HL-60/S4 (cell line): ENCODE measurements at regions not wholly inside any gene's neighbourhood (a gene's known extent, or its start where the extent isn't known, plus 50 kb on each side); places are given as distances from the start of the nearest gene placed in this dataset.
"Not testable (repeated sequence)": the region's sequence is repeated elsewhere in the genome, so short reads cannot be mapped to it uniquely, and the experiment has no call there.

ENCODE experiments used
- in situ Hi-C: fragments of 300-500 bp; cut with MboI; formaldehyde crosslinking; loops from 2 replicates; pipeline ENCODE4 v1.14.3; 2022; ENCODE audit warnings: low sequenced_read_pairs

GRCh38 chr16:75836347-75837010 is 110.2 kb upstream of the CPHXL start:
- in situ Hi-C loops = no loop called here

GRCh38 chr16:75837264-75837663 is 111.0 kb upstream of the CPHXL start:
- in situ Hi-C loops = no loop called here

- in situ Hi-C loops = no loop called here
These were observed 111.4 kb upstream of the CPHXL start for GRCh38 chr16:75837681-75838080.

GRCh38 chr16:75841517-75841916 is 115.2 kb upstream of the CPHXL start:
- in situ Hi-C loops = no loop called here

GRCh38 chr16:75847172-75847571 is 120.9 kb upstream of the CPHXL start:
- in situ Hi-C loops = no loop called here

- in situ Hi-C loops = no loop called here
These were observed 127.9 kb upstream of the CPHXL start for GRCh38 chr16:75854152-75854551.

- in situ Hi-C loops = no loop called here
These were observed 134.2 kb upstream of the CPHXL start for GRCh38 chr16:75860326-75861053.

- in situ Hi-C loops = no loop called here
These were observed 135.2 kb upstream of the CPHXL start for GRCh38 chr16:75861311-75862097.

GRCh38 chr16:75862098-75862386 is 135.8 kb upstream of the CPHXL start:
- in situ Hi-C loops = no loop called here

GRCh38 chr16:75864243-75864642 is 138.0 kb upstream of the CPHXL start:
- in situ Hi-C loops = no loop called here

GRCh38 chr16:75865736-75866135 is 139.4 kb upstream of the CPHXL start:
- in situ Hi-C loops = no loop called here

- in situ Hi-C loops = no loop called here
These were observed 142.6 kb upstream of the CPHXL start for GRCh38 chr16:75868636-75869632.

GRCh38 chr16:75881280-75881679 is 155.0 kb upstream of the CPHXL start:
- in situ Hi-C loops = not testable (repeated sequence)

GRCh38 chr16:75899163-75899562 is 172.9 kb upstream of the CPHXL start:
- in situ Hi-C loops = no loop called here

GRCh38 chr16:75908331-75909117 is 182.2 kb upstream of the CPHXL start:
- in situ Hi-C loops = no loop called here

- in situ Hi-C loops = no loop called here
These were observed 183.5 kb upstream of the CPHXL start for GRCh38 chr16:75909746-75910145.

- in situ Hi-C loops = no loop called here
These were observed 185.6 kb upstream of the CPHXL start for GRCh38 chr16:75911896-75912295.

GRCh38 chr16:75913958-75914357 is 187.7 kb upstream of the CPHXL start:
- in situ Hi-C loops = no loop called here

- in situ Hi-C loops = no loop called here
These were observed 190.2 kb upstream of the CPHXL start for GRCh38 chr16:75916451-75916850.

GRCh38 chr16:75918109-75918508 is 191.8 kb upstream of the CPHXL start:
- in situ Hi-C loops = no loop called here
